Erythroblast (primary cell): ENCODE measurements at regions not wholly inside any gene's neighbourhood (a gene's known extent, or its start where the extent isn't known, plus 50 kb on each side); places are given as distances from the start of the nearest gene placed in this dataset.

Experiments used
- GATA1 ChIP-seq: IDR thresholded peaks from 2 replicates; pipeline ENCODE4 v1.6.1; 2011; ENCODE audit warnings: low read depth, mild to moderate bottlenecking, control low read depth, low read length, moderate library complexity
- POLR2A ChIP-seq: IDR thresholded peaks from 2 replicates; pipeline ENCODE4 v1.6.1; 2011; ENCODE audit warnings: mild to moderate bottlenecking, low read length

DNA sequence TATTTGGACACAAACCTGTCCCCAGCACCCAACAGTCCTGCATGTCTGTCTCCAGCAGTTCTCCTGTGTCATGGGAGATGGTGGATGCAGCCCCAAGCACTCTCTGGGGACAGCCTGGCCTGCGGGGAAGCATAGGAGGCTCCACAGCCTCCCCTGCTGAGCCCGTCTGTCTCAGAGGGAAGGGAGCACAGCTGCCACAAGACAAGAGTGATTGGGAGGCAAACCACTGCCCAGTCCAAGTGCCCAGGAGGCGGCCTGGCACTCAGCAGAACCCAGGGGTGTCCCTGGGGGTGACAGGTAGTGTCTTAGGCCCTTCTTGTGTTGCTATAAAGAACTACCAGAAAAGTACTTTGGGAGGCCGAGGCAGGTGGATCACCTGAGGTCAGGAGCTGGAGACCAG, 211.2 kb upstream of the MYT1L start:
- TF ChIP-seq POLR2A (no peak), GATA1 (no peak)
